ENCODE measurements at regions not wholly inside any gene's neighbourhood (a gene's known extent, or its start where the extent isn't known, plus 50 kb on each side); places are given as distances from the start of the nearest gene placed in this dataset.

DNA sequence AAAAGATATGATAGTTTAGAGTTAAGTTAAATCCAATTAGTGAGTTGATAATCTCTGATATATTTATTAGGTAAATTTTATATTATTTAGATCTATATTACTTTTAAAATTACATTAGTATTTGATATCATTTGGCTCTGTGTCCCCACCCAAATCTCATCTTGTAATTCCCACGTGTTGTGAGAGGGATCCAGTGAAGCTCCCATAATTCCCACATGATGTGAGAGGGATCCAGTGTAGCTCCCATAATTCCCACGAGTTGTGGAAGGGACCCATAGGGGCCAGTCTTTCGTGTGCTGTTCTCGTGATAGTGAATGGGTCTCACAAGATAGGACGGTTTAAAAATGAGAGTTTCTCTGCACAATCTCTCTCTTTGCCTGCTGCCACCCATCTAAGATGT is 1183.6 kb downstream of the NSUN3 start:
- H3K9me3 ChIP-seq (ENCODE audit: insufficient read depth, low read length) = no peaks in the 10 kb centered on the region
- no peak for TF ChIP-seq YY1 (IDR thresholded peaks at IDR 0.05; ENCODE audit: insufficient read depth, insufficient read length)
- TF ChIP-seq SUZ12 (IDR thresholded peaks at IDR 0.05; ENCODE audit: extremely low read depth, insufficient read depth, insufficient read length) = no peak
- TF ChIP-seq ZNF274 (IDR thresholded peaks at IDR 0.05; ENCODE audit: low read depth, low read length) = no peak
- H3K9ac ChIP-seq (ENCODE audit: insufficient read length, low read depth) = no peak overlapping the region
- DNase-seq (ENCODE audit: low read depth, low spot score) = no peak
- no peaks in the 10 kb centered on the region for H3K36me3 ChIP-seq (ENCODE audit: insufficient read depth, insufficient read length, low read length)
- H3K4me1 ChIP-seq (ENCODE audit: insufficient read depth, insufficient read length) = no peaks in the 10 kb centered on the region
- H3K27me3 ChIP-seq (ENCODE audit: insufficient read depth, insufficient read length) = no peaks in the 10 kb centered on the region
- H3K4me3 ChIP-seq (ENCODE audit: insufficient read length, low read depth) = no peak overlapping the region

DNA sequence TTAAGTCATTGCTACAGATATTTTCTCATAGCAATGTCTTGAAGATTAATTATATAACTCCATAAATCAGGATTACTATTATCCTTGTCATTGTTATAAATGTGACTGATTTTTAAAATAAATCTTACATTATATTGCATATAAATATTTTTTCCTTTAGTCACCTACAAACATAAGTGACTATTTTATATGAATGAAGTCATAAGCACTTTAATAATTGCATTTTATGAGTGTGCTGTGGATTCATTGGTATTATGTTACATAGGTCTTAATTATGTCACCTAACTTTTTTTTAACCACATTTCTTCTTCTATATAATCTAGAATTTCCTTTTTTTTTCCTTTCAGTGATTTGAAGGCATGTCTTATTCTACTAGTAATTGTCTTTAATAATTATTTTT is 1191.2 kb downstream of the NSUN3 start:
- no peak for DNase-seq (ENCODE audit: low read depth, low spot score)
- H3K36me3 ChIP-seq (ENCODE audit: insufficient read depth, insufficient read length, low read length) = no peaks in the 10 kb centered on the region
- TF ChIP-seq YY1 (IDR thresholded peaks at IDR 0.05; ENCODE audit: insufficient read depth, insufficient read length) = no peak
- no peak for TF ChIP-seq ZNF274 (IDR thresholded peaks at IDR 0.05; ENCODE audit: low read depth, low read length)

DNA sequence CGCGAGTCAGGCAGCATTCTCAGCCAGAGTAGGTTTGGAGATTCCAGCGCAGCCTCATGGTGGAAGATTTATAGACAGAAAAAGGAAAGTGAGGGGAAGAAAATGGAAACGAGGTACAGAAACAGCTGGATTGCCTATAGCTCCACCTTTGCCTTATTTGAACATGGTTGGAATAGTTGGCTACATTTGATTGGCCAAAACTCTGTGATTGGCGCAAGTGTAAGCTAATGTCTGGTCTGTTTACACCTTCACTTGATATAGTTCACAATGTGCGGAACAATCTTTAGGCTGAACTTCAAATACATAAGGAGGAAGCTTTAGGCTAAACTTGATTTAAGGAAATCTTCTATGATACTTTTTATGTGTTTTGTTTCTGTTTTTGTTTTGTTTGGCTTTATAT is 1191.9 kb downstream of the NSUN3 start:
- DNase-seq (ENCODE audit: low read depth, low spot score) = no peak
- TF ChIP-seq ZNF274 (IDR thresholded peaks at IDR 0.05; ENCODE audit: low read depth, low read length) (no peak), SUZ12 (IDR thresholded peaks at IDR 0.05; ENCODE audit: extremely low read depth, insufficient read depth, insufficient read length) (no peak), YY1 (IDR thresholded peaks at IDR 0.05; ENCODE audit: insufficient read depth, insufficient read length) (no peak)
- H3K9ac ChIP-seq (ENCODE audit: insufficient read length, low read depth) = no peak overlapping the region
- H3K36me3 ChIP-seq (ENCODE audit: insufficient read depth, insufficient read length, low read length) = no peaks in the 10 kb centered on the region
- H3K9me3 ChIP-seq (ENCODE audit: insufficient read depth, low read length) = no peaks in the 10 kb centered on the region
- H3K4me3 ChIP-seq (ENCODE audit: insufficient read length, low read depth) = no peak overlapping the region
- no peaks in the 10 kb centered on the region for H3K27me3 ChIP-seq (ENCODE audit: insufficient read depth, insufficient read length)
- H3K4me1 ChIP-seq (ENCODE audit: insufficient read depth, insufficient read length) = no peaks in the 10 kb centered on the region

More for the DNA sequence above, 1191.2 kb downstream of the NSUN3 start:
- H3K9me3 ChIP-seq (ENCODE audit: insufficient read depth, low read length) = no peaks in the 10 kb centered on the region
- no peaks in the 10 kb centered on the region for H3K4me1 ChIP-seq (ENCODE audit: insufficient read depth, insufficient read length)
- no peaks in the 10 kb centered on the region for H3K27me3 ChIP-seq (ENCODE audit: insufficient read depth, insufficient read length)
- H3K4me3 ChIP-seq (ENCODE audit: insufficient read length, low read depth) = no peak overlapping the region
- H3K9ac ChIP-seq (ENCODE audit: insufficient read length, low read depth) = no peak overlapping the region

- Histone ChIP-seq H3K9ac (ENCODE audit: insufficient read length, low read depth) (no peak overlapping the region), H3K4me1 (ENCODE audit: insufficient read depth, insufficient read length) (no peaks in the 10 kb centered on the region), H3K4me3 (ENCODE audit: insufficient read length, low read depth) (no peak overlapping the region), H3K27me3 (ENCODE audit: insufficient read depth, insufficient read length) (no peaks in the 10 kb centered on the region), H3K36me3 (ENCODE audit: insufficient read depth, insufficient read length, low read length) (no peaks in the 10 kb centered on the region), H3K9me3 (ENCODE audit: insufficient read depth, low read length) (no peaks in the 10 kb centered on the region)
- DNase-seq (ENCODE audit: low read depth, low spot score) = no peak
- TF ChIP-seq SUZ12 (IDR thresholded peaks at IDR 0.05; ENCODE audit: extremely low read depth, insufficient read depth, insufficient read length) (no peak), YY1 (IDR thresholded peaks at IDR 0.05; ENCODE audit: insufficient read depth, insufficient read length) (no peak), ZNF274 (IDR thresholded peaks at IDR 0.05; ENCODE audit: low read depth, low read length) (no peak)
Measured at GRCh38 chr3:95265129-95265528, 1202.3 kb downstream of the NSUN3 start.

GRCh38 chr3:95271395-95271794 is 1208.5 kb downstream of the NSUN3 start:
- Histone ChIP-seq H3K9me3 (ENCODE audit: insufficient read depth, low read length) (no peaks in the 10 kb centered on the region), H3K4me3 (ENCODE audit: insufficient read length, low read depth) (no peak overlapping the region), H3K4me1 (ENCODE audit: insufficient read depth, insufficient read length) (no peaks in the 10 kb centered on the region), H3K9ac (ENCODE audit: insufficient read length, low read depth) (no peak overlapping the region), H3K36me3 (ENCODE audit: insufficient read depth, insufficient read length, low read length) (no peaks in the 10 kb centered on the region), H3K27me3 (ENCODE audit: insufficient read depth, insufficient read length) (no peaks in the 10 kb centered on the region)
- TF ChIP-seq YY1 (IDR thresholded peaks at IDR 0.05; ENCODE audit: insufficient read depth, insufficient read length) = no peak
- TF ChIP-seq ZNF274 (IDR thresholded peaks at IDR 0.05; ENCODE audit: low read depth, low read length) = no peak
- TF ChIP-seq SUZ12 (IDR thresholded peaks at IDR 0.05; ENCODE audit: extremely low read depth, insufficient read depth, insufficient read length) = no peak
- DNase-seq (ENCODE audit: low read depth, low spot score) = no peak

GRCh38 chr3:95272166-95272565 is 1209.3 kb downstream of the NSUN3 start:
- Histone ChIP-seq H3K4me3 (ENCODE audit: insufficient read length, low read depth) (no peak overlapping the region), H3K9ac (ENCODE audit: insufficient read length, low read depth) (no peak overlapping the region), H3K27me3 (ENCODE audit: insufficient read depth, insufficient read length) (no peaks in the 10 kb centered on the region), H3K36me3 (ENCODE audit: insufficient read depth, insufficient read length, low read length) (no peaks in the 10 kb centered on the region), H3K4me1 (ENCODE audit: insufficient read depth, insufficient read length) (no peaks in the 10 kb centered on the region), H3K9me3 (ENCODE audit: insufficient read depth, low read length) (no peaks in the 10 kb centered on the region)
- TF ChIP-seq SUZ12 (IDR thresholded peaks at IDR 0.05; ENCODE audit: extremely low read depth, insufficient read depth, insufficient read length) = no peak
- TF ChIP-seq ZNF274 (IDR thresholded peaks at IDR 0.05; ENCODE audit: low read depth, low read length) = no peak
- TF ChIP-seq YY1 (IDR thresholded peaks at IDR 0.05; ENCODE audit: insufficient read depth, insufficient read length) = no peak
- no peak for DNase-seq (ENCODE audit: low read depth, low spot score)

- DNase-seq (ENCODE audit: low read depth, low spot score) = no peak
- H3K9ac ChIP-seq (ENCODE audit: insufficient read length, low read depth) = no peak overlapping the region
- H3K36me3 ChIP-seq (ENCODE audit: insufficient read depth, insufficient read length, low read length) = no peaks in the 10 kb centered on the region
- H3K27me3 ChIP-seq (ENCODE audit: insufficient read depth, insufficient read length) = no peaks in the 10 kb centered on the region
- no peaks in the 10 kb centered on the region for H3K9me3 ChIP-seq (ENCODE audit: insufficient read depth, low read length)
- no peaks in the 10 kb centered on the region for H3K4me1 ChIP-seq (ENCODE audit: insufficient read depth, insufficient read length)
- TF ChIP-seq SUZ12 (IDR thresholded peaks at IDR 0.05; ENCODE audit: extremely low read depth, insufficient read depth, insufficient read length) (no peak), ZNF274 (IDR thresholded peaks at IDR 0.05; ENCODE audit: low read depth, low read length) (no peak), YY1 (IDR thresholded peaks at IDR 0.05; ENCODE audit: insufficient read depth, insufficient read length) (no peak)
- no peak overlapping the region for H3K4me3 ChIP-seq (ENCODE audit: insufficient read length, low read depth)
Measured at GRCh38 chr3:95272781-95273180, 1209.9 kb downstream of the NSUN3 start.

GRCh38 chr3:95277613-95278012 is 1214.8 kb downstream of the NSUN3 start:
- no peaks in the 10 kb centered on the region; the same call in 1 of the 2 replicates for H3K9me3 ChIP-seq (ENCODE audit: insufficient read depth, low read length)
- H3K36me3 ChIP-seq (ENCODE audit: insufficient read depth, insufficient read length, low read length) = no peaks in the 10 kb centered on the region
- no peak overlapping the region for H3K9ac ChIP-seq (ENCODE audit: insufficient read length, low read depth)
- no peaks in the 10 kb centered on the region for H3K27me3 ChIP-seq (ENCODE audit: insufficient read depth, insufficient read length)
- H3K4me3 ChIP-seq (ENCODE audit: insufficient read length, low read depth) = no peak overlapping the region
- no peaks in the 10 kb centered on the region for H3K4me1 ChIP-seq (ENCODE audit: insufficient read depth, insufficient read length)
- TF ChIP-seq ZNF274 (IDR thresholded peaks at IDR 0.05; ENCODE audit: low read depth, low read length) (no peak), SUZ12 (IDR thresholded peaks at IDR 0.05; ENCODE audit: extremely low read depth, insufficient read depth, insufficient read length) (no peak), YY1 (IDR thresholded peaks at IDR 0.05; ENCODE audit: insufficient read depth, insufficient read length) (no peak)
- DNase-seq (ENCODE audit: low read depth, low spot score) = no peak
